NCI-H1048 (cell line): ENCODE measurements at regions not wholly inside any gene's neighbourhood (a gene's known extent, or its start where the extent isn't known, plus 50 kb on each side); places are given as distances from the start of the nearest gene placed in this dataset.

Experiments used
- DNase-seq: peaks from one replicate; lab custom pipeline; 2025; lab: John Stamatoyannopoulos, UW

GRCh38 chr2:23292024-23292423, 93.0 kb upstream of the KLHL29 start:
- DNase-seq, result no peak

- DNase-seq, result no peak
These were observed 91.9 kb upstream of the KLHL29 start for GRCh38 chr2:23293063-23293462.

DNA sequence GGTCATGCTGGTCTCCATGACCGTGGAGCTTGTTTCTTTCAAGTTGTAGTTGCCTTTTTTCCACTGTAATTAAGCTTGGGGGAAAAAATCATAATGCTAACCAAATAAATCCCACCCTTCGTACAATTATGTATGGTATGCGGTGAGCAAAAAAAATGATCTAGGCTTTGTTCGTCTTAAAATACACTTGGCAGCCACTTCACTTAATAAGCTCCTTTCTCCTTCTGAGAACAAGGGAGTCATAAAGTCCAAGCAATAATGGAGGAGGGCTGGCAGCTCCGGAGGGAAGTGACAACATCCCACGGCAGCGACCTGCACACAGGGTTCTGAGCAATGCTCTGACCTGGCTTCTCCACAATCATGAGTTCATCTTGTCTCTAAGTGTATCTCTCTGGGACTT, 91.2 kb upstream of the KLHL29 start:
- no peak for DNase-seq

DNA sequence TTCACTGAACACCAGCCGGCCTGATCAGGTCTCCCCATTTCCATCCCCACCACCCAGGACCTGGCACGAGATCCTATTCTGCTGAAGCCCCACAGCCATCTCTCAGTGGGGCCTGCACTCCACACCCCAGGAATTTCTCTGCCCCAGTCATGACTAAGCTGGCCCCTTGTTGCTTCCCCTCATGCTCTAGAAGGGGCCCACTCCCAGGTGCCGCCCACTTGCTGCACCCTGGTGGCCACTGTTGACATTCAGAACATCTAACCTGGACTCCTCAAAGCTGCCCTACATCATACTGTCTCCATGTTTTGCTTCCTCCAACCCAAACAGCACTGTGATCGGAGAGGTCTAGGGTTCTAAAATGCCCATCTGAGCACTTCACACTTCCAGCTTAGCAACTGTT, 90.7 kb upstream of the KLHL29 start:
- no peak for DNase-seq

DNA sequence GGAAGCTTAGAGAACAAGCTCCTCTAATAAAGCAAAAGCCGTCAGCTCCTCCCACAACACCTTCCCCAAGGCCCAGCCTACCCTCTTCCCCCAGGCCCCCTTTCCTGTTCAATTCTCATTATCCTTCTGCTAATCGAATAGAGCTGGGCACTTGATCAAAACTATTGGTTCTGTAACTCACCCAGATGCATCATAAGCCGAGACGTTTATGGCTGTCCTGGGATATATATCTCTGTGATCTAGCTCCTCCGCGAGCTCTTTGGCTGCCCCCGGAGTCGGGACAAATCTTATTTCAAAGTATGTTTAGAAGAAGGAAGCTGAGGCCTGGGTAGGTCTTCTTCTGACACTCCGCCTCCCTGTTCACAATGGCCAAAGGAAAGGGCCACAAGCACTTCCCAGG, 88.3 kb upstream of the KLHL29 start:
- no peak for DNase-seq

DNA sequence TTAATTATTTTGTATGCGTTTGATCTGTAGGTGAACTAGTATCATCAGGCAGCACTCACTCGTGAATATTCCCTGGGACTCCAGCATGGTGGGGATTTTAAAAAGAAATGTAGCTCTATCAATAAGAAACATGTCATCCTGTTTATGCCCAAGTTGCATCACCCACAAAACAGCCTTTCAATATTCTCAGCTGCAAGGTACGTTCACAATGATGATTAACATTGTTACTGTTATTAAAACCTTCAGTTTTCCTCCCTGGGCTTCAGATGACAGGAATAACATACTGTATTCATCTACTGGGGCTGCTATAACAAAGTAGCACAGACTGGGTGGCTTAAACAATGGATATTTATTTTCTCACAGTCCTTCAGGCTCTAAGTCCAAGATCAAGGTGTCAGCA, 87.9 kb upstream of the KLHL29 start:
- no peak for DNase-seq

GRCh38 chr2:23298551-23298950, 86.4 kb upstream of the KLHL29 start:
- no peak for DNase-seq

DNA sequence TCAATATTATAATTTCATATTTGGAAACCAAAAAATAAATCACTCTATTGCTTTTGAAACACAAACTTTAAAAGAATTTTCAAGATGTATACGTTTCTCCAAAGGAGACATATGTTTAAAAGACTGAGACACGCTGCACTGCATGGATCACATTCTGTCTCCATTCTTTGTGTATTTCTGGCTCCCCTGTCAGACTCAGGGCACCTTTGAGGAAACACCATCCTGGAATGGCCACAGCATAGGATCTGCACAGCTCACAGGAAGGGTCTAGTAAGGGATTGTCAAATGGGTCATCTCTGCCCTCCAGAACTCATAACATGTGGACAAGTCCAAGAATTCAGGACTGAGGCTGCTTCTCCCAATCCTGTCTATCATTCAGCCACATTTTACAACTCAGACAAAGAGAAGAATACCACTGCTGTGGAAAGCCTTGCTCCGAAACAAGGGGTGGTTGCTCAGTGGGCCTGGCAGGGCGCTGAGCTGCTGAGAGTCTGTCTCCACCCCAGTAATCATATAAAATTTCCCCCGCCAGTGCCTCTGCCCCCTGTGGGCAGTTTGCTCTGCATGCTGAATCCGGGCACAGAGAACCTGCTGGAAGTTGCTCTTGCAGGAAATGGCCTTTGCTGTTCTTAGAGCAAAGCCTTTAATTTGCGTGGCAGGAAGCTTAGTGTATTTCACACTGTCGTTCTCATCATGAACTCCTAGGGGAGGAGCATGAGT, 85.3 kb upstream of the KLHL29 start:
- no peak for DNase-seq

DNA sequence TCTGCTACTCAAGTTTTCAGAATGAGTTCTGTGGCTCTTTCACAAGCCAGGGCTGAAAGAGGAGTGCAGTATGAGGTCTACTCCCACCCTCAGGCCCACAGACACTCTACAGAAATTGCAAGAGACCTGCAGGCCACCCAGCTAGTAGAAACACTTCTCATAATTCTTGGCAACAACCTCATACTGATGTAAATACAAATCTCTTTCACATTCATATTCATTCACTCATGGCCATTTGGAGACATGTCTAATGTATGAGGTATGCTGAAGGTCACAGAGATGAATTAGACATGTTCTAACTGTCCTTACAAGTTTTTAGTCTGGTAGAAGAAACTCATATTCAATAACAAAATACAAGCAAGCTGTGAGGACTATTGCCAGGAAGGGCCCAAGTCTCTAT, 83.8 kb upstream of the KLHL29 start:
- DNase-seq, result no peak

DNA sequence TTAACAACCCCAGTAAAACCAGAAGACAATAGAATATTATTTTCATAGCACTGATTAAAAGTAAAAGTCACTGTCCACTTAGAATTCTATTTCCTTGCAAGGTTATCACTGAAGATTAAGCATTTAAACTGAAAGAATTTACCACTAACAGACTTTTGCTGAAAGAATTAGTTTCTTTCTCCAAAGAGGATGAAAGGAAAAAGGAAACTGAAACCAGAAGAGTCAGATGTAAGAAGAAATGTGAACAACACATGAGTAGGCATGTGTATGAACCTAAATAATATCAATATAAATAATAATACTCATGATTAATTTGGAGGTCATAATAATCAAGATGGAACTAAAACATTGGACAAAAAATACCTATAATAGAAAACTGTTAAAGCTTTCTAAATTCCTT, 82.4 kb upstream of the KLHL29 start:
- no peak for DNase-seq

DNA sequence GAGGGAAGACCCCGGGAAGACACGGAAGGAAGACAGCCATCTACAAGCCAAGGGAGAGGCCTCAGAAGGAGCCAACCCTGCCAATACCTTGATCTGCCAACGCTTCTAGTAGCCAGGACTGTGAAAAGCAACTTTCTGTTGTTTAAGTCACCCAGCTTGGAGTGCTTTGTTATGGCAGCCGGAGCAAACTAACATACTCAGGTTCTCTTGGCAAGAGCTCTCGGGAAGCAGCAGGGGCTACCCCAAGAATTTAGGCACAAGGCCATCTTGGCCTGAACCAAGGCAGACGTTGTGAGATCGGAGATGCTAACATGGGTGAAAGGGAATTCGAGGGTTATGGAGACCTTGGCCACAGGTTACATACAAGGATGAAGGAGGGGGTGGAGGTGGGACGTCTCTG, 78.6 kb upstream of the KLHL29 start:
- DNase-seq, result no peak

- no peak for DNase-seq
These were observed 73.8 kb upstream of the KLHL29 start for GRCh38 chr2:23311186-23311585.

GRCh38 chr2:23312996-23313606, 71.9 kb upstream of the KLHL29 start:
- no peak for DNase-seq

DNA sequence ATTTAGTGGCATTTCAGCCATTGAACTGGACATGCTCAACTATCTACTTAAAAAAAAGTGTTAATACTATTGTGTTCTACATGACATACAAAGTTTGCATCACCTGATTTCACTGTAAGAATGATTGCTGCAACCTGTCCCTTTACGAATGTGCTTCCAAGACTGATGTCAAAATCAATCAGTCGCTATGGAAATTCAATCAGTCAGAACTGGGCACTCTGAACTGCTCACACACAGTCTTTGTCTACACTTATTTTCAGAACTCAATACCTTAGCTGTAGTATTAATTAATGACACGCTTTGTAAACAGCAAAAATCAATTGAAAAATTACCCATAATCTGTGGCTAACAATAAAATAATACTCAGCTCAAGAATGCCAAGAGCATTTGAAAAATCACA, 70.3 kb upstream of the KLHL29 start:
- DNase-seq, result no peak

GRCh38 chr2:23320058-23320457, 64.9 kb upstream of the KLHL29 start:
- DNase-seq, result no peak

- DNase-seq, result no peak
These were observed 63.2 kb upstream of the KLHL29 start for GRCh38 chr2:23321751-23322150.

GRCh38 chr2:23322567-23323197, 62.3 kb upstream of the KLHL29 start:
- no peak for DNase-seq

- no peak for DNase-seq
These were observed 61.6 kb upstream of the KLHL29 start for GRCh38 chr2:23323198-23323916.

- no peak for DNase-seq
These were observed 60.9 kb upstream of the KLHL29 start for GRCh38 chr2:23323917-23324680.

GRCh38 chr2:23326330-23326729, 58.6 kb upstream of the KLHL29 start:
- no peak for DNase-seq

GRCh38 chr2:23327416-23327815, 57.6 kb upstream of the KLHL29 start:
- no peak for DNase-seq

DNA sequence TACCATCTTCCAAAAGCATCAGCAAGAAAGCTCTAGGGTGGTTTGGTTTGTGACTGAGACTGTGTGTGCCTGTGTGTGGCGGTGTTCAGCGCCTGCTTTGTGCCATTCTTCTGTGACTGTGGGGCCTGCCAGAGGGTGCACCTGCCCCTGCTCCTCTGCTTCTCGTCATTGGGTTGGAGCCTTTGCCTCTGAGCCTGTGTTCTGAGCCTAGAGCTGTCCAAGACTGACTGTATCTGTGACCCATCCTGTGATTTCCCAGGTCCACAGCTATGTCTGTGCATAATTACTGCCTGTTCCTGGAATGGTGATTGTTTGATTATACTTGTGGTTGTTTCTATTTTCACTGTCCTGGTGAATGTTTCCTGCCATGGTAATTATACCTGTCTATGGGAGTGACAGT, 57.1 kb upstream of the KLHL29 start:
- DNase-seq, result no peak
